Ramos (cell line): ENCODE measurements at regions not wholly inside any gene's neighbourhood (a gene's known extent, or its start where the extent isn't known, plus 50 kb on each side); places are given as distances from the start of the nearest gene placed in this dataset.
"Not testable (repeated sequence)": the region's sequence is repeated elsewhere in the genome, so short reads cannot be mapped to it uniquely, and the experiment has no call there.

Source experiments
- in situ Hi-C: fragments of 300-500 bp; cut with MboI; formaldehyde crosslinking; loops from one replicate; pipeline ENCODE4 v1.14.3; 2022; ENCODE audit warnings: low sequenced_read_pairs; ENCODE audit not compliant: unreplicated experiment

GRCh38 chr15:79161837-79162508 is 71.4 kb upstream of the RASGRF1 start:
- in situ Hi-C loops: no loop called here

GRCh38 chr15:79160211-79160610 is 69.6 kb upstream of the RASGRF1 start:
- in situ Hi-C loops: no loop called here

GRCh38 chr15:79157631-79158592 is 67.3 kb upstream of the RASGRF1 start:
- in situ Hi-C loops: no loop called here

- in situ Hi-C loops: no loop called here
Measured at GRCh38 chr15:79156704-79157375, 66.3 kb upstream of the RASGRF1 start.

- in situ Hi-C loops: no loop called here
Measured at GRCh38 chr15:79154483-79155135, 64.0 kb upstream of the RASGRF1 start.

GRCh38 chr15:79144290-79144689 is 53.7 kb upstream of the RASGRF1 start:
- in situ Hi-C loops: not testable (repeated sequence)

- in situ Hi-C loops: no loop called here
Measured at GRCh38 chr15:79140846-79141570, 50.4 kb upstream of the RASGRF1 start.
